ENCODE measurements at regions not wholly inside any gene's neighbourhood (a gene's known extent, or its start where the extent isn't known, plus 50 kb on each side); places are given as distances from the start of the nearest gene placed in this dataset.

DNA sequence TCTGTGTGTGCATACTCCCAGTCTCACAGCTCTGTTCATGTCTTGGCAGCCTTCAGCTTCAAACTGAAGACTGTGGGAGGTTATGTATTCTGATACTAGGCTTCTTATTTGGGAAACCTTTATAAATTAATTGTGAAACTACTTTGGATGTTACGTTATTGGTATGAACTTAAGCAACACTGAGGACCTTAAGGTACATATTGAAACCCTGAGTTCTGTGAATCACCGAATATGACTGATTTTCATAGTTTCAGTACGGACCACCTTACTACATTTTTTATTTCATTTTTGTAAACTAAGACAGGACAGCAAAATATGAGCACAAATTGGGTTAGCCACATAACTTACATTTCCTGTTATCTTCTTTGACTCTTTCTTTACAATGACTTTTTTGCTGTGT, 498.4 kb downstream of the PDGFC start:
- TF ChIP-seq, protein P1, sequence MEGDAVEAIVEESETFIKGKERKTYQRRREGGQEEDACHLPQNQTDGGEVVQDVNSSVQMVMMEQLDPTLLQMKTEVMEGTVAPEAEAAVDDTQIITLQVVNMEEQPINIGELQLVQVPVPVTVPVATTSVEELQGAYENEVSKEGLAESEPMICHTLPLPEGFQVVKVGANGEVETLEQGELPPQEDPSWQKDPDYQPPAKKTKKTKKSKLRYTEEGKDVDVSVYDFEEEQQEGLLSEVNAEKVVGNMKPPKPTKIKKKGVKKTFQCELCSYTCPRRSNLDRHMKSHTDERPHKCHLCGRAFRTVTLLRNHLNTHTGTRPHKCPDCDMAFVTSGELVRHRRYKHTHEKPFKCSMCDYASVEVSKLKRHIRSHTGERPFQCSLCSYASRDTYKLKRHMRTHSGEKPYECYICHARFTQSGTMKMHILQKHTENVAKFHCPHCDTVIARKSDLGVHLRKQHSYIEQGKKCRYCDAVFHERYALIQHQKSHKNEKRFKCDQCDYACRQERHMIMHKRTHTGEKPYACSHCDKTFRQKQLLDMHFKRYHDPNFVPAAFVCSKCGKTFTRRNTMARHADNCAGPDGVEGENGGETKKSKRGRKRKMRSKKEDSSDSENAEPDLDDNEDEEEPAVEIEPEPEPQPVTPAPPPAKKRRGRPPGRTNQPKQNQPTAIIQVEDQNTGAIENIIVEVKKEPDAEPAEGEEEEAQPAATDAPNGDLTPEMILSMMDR (IDR thresholded peaks at IDR 0.05) = no peak
- TF ChIP-seq POLR2AphosphoS5 (IDR thresholded peaks at IDR 0.05) (no peak), POLR2A (IDR thresholded peaks at IDR 0.05; ENCODE audit: low read depth) (no peak)
- WGBS = 97% methylated on average over 3 of the region's 3 CpGs
- DNase-seq (ENCODE audit: extremely low spot score) = no peak
- Histone ChIP-seq H3K4me1 (no peaks in the 10 kb centered on the region), H3K27me3 (no peaks in the 10 kb centered on the region), H3K9me3 (no peaks in the 10 kb centered on the region), H3K27ac (replicated peaks in 1 of 4) (no peak overlapping the region), H3K36me3 (no peaks in the 10 kb centered on the region), H3K4me3 (no peak overlapping the region)
- intact Hi-C loops (cut with DNase I) = no loop called here

- whole genome bisulfite sequencing = 76% methylated on average over 1 of the region's 1 CpG
- no peaks in the 10 kb centered on the region for H3K27me3 ChIP-seq
- no peaks in the 10 kb centered on the region for H3K36me3 ChIP-seq
- no peak overlapping the region for H3K4me3 ChIP-seq
- intact Hi-C loops (cut with DNase I) = no loop called here
- no peaks in the 10 kb centered on the region for H3K9me3 ChIP-seq
- no peak overlapping the region for H3K27ac ChIP-seq (replicated peaks in 1 of 4)
- TF ChIP-seq POLR2A (IDR thresholded peaks at IDR 0.05; ENCODE audit: low read depth) (no peak), EP300 (IDR thresholded peaks at IDR 0.05) (no peak), POLR2AphosphoS5 (IDR thresholded peaks at IDR 0.05) (no peak)
- TF ChIP-seq, protein P1 (IDR thresholded peaks at IDR 0.05) = no peak
- DNase-seq (ENCODE audit: extremely low spot score) = no peak
- no peaks in the 10 kb centered on the region for H3K4me1 ChIP-seq
Observed at GRCh38 chr4:156472624-156473023, 499.0 kb downstream of the PDGFC start.

DNA sequence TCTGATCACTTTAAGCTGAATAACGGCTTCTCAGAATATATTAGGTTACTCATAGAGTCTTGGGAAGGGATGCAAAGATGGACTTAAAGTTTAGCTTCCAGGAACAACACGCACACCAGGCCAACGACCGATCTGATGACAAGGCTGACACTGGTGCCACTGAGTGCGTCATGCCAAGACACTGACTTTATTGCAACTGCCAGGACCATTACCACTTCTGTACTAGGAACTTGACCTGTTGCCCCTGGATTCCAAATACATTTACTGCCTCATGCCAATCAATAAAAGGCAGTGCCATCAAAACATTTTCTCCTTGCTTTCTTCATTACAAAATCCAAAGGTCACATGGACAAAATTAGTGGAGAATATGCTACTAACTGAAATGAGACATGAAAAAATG, 505.9 kb upstream of the CTSO start:
- Histone ChIP-seq H3K4me3 (no peak overlapping the region), H3K27me3 (no peaks in the 10 kb centered on the region), H3K9me3 (no peaks in the 10 kb centered on the region), H3K36me3 (no peaks in the 10 kb centered on the region), H3K27ac (replicated peaks in 1 of 4) (no peak overlapping the region), H3K4me1 (no peaks in the 10 kb centered on the region)
- TF ChIP-seq POLR2A (IDR thresholded peaks at IDR 0.05; ENCODE audit: low read depth) = no peak
- TF ChIP-seq EP300 (IDR thresholded peaks at IDR 0.05) = no peak
- TF ChIP-seq, protein P1 (IDR thresholded peaks at IDR 0.05) = no peak
- no peak for TF ChIP-seq POLR2AphosphoS5 (IDR thresholded peaks at IDR 0.05)
- 88% methylated on average over 5 of the region's 5 CpGs for WGBS
- intact Hi-C loops (cut with DNase I) = no loop called here
- no peak for DNase-seq (ENCODE audit: extremely low spot score)

GRCh38 chr4:156456830-156457229, 503.2 kb upstream of the CTSO start:
- DNase-seq (ENCODE audit: extremely low spot score) = no peak
- intact Hi-C loops (cut with DNase I) = no loop called here
- Histone ChIP-seq H3K27ac (replicated peaks in 1 of 4) (no peak overlapping the region), H3K9me3 (no peaks in the 10 kb centered on the region), H3K4me1 (no peaks in the 10 kb centered on the region), H3K27me3 (no peaks in the 10 kb centered on the region), H3K36me3 (no peaks in the 10 kb centered on the region), H3K4me3 (no peak overlapping the region)
- no peak for TF ChIP-seq EP300 (IDR thresholded peaks at IDR 0.05)
- no peak for TF ChIP-seq POLR2A (IDR thresholded peaks at IDR 0.05; ENCODE audit: low read depth)
- TF ChIP-seq POLR2AphosphoS5 (IDR thresholded peaks at IDR 0.05) = no peak
- TF ChIP-seq, protein P1 (IDR thresholded peaks at IDR 0.05) = no peak
- WGBS = 97% methylated on average over 2 of the region's 2 CpGs

DNA sequence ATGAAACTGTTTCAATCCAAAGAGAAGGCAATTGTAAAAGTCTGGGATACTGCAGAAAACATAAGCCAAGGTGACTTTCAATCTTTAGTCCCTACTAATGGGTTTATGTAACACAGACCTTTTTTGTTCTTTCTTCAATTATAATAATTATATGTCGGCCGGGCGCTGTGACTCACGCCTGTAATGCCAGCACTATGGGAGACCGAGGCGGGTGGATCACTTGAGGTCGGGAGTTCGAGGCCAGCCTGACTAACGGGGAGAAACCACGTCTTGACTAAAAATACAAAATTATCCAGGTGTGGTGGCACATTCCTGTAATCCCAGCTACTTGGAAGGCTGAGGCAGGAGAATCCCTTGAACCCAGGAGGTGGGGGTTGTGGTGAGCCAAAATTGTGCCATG, 489.8 kb upstream of the CTSO start:
- Histone ChIP-seq H3K4me1 (no peaks in the 10 kb centered on the region), H3K4me3 (no peak overlapping the region), H3K36me3 (no peaks in the 10 kb centered on the region), H3K9me3 (no peaks in the 10 kb centered on the region), H3K27ac (replicated peaks in 1 of 4) (no peak overlapping the region), H3K27me3 (no peaks in the 10 kb centered on the region)
- DNase-seq (ENCODE audit: extremely low spot score) = no peak
- intact Hi-C loops (cut with DNase I) = no loop called here
- TF ChIP-seq, protein P1 (IDR thresholded peaks at IDR 0.05) = no peak
- no peak for TF ChIP-seq EP300 (IDR thresholded peaks at IDR 0.05)
- TF ChIP-seq POLR2AphosphoS5 (IDR thresholded peaks at IDR 0.05) = no peak
- TF ChIP-seq POLR2A (IDR thresholded peaks at IDR 0.05; ENCODE audit: low read depth) = no peak
- WGBS = 93% methylated on average over 10 of the region's 10 CpGs

Measured in esophagus muscularis mucosa (tissue), 4 donors.